ENCODE measurements at regions not wholly inside any gene's neighbourhood (a gene's known extent, or its start where the extent isn't known, plus 50 kb on each side); places are given as distances from the start of the nearest gene placed in this dataset.

GRCh38 chr3:3635109-3635508 lies 164.1 kb upstream of the LRRN1 start:
- TF ChIP-seq SUZ12 (IDR thresholded peaks at IDR 0.05) (no peak), ELF4 (IDR thresholded peaks at IDR 0.05) (no peak), SP1 (IDR thresholded peaks at IDR 0.05) (no peak), NFRKB (IDR thresholded peaks at IDR 0.05) (no peak), ARNT (IDR thresholded peaks at IDR 0.05) (no peak), FOXK2 (IDR thresholded peaks at IDR 0.05) (no peak), BHLHE40 (IDR thresholded peaks at IDR 0.05; ENCODE audit: borderline replicate concordance) (no peak)
